Astrocyte (in vitro differentiated cells and primary cell): ENCODE measurements at regions not wholly inside any gene's neighbourhood (a gene's known extent, or its start where the extent isn't known, plus 50 kb on each side); places are given as distances from the start of the nearest gene placed in this dataset.

Experiments
- DNase-seq: peaks from one replicate; pipeline ENCODE4 v3.0.0-alpha.2; 2010; ENCODE audit warnings: low read depth
- FAIRE-seq: peaks from 2 replicates; lab custom pipeline; 2011; peaks lifted over from hg19 to GRCh38; lab: Jason Lieb, UNC
- H2AFZ ChIP-seq: 2 replicates; pipeline ENCODE4 v1.6.0; 2012; ENCODE audit warnings: low read depth, low read length, inconsistent platforms
- H3K27ac ChIP-seq: 2 replicates; pipeline ENCODE4 v1.5.1; 2011; ENCODE audit warnings: low read depth, low read length, inconsistent platforms
- H3K27me3 ChIP-seq: 2 replicates; pipeline ENCODE4 v1.6.0; 2011; ENCODE audit warnings: low read length, inconsistent platforms; ENCODE audit not compliant: insufficient read depth
- H3K36me3 ChIP-seq: 2 replicates; pipeline ENCODE4 v1.5.1; 2011; ENCODE audit warnings: low read length, inconsistent platforms; ENCODE audit not compliant: insufficient read depth
- H3K4me1 ChIP-seq: 2 replicates; pipeline ENCODE4 v1.5.1; 2011; ENCODE audit warnings: low read length, inconsistent platforms; ENCODE audit not compliant: insufficient read depth
- H3K4me2 ChIP-seq: 2 replicates; pipeline ENCODE4 v1.6.0; 2012; ENCODE audit warnings: low read length, inconsistent platforms
- H3K4me3 ChIP-seq: 2 replicates; pipeline ENCODE4 v1.5.1; 2011; ENCODE audit warnings: low read depth, mild to moderate bottlenecking, low read length, inconsistent platforms; ENCODE audit not compliant: insufficient read depth
- H3K79me2 ChIP-seq: 2 replicates; pipeline ENCODE4 v1.6.0; 2012; ENCODE audit warnings: mild to moderate bottlenecking, low read length, inconsistent platforms; ENCODE audit not compliant: insufficient read depth
- H3K9ac ChIP-seq: 2 replicates; pipeline ENCODE4 v1.6.0; 2012; ENCODE audit warnings: mild to moderate bottlenecking, low read length, inconsistent platforms
- H3K9me3 ChIP-seq: 2 replicates; pipeline ENCODE4 v1.5.1; 2012; ENCODE audit warnings: low read depth, mild to moderate bottlenecking, low read length, inconsistent platforms; ENCODE audit not compliant: insufficient read depth
- H4K20me1 ChIP-seq: 2 replicates; pipeline ENCODE4 v1.6.0; 2012; ENCODE audit warnings: low read length, inconsistent platforms; ENCODE audit not compliant: insufficient read depth
- H3K27ac Mint-ChIP-seq: one replicate; pipeline ENCODE4 v1.8.0; 2021; ENCODE audit warnings: mild to moderate bottlenecking, mixed read lengths; ENCODE audit not compliant: unreplicated experiment
- H3K27me3 Mint-ChIP-seq: one replicate; pipeline ENCODE4 v1.8.0; 2021; ENCODE audit warnings: low read depth, mixed read lengths; ENCODE audit not compliant: unreplicated experiment
- H3K36me3 Mint-ChIP-seq: one replicate; pipeline ENCODE4 v1.8.0; 2021; ENCODE audit warnings: low read depth, mixed read lengths; ENCODE audit not compliant: unreplicated experiment
- H3K4me1 Mint-ChIP-seq: one replicate; pipeline ENCODE4 v1.8.0; 2021; ENCODE audit warnings: low read depth, mixed read lengths; ENCODE audit not compliant: unreplicated experiment
- H3K4me3 Mint-ChIP-seq: one replicate; pipeline ENCODE4 v1.8.0; 2021; ENCODE audit warnings: mild to moderate bottlenecking, moderate library complexity, mixed read lengths; ENCODE audit not compliant: unreplicated experiment
- H3K9me3 Mint-ChIP-seq: one replicate; pipeline ENCODE4 v1.8.0; 2021; ENCODE audit warnings: mild to moderate bottlenecking, mixed read lengths; ENCODE audit not compliant: unreplicated experiment
- CTCF ChIP-seq: IDR thresholded peaks from 2 replicates; pipeline ENCODE4 v1.5.1; 2011; ENCODE audit warnings: low read depth, mild to moderate bottlenecking, inconsistent platforms, low read length, moderate library complexity; ENCODE audit not compliant: insufficient read depth
- EZH2 ChIP-seq: IDR thresholded peaks from 2 replicates; pipeline ENCODE4 v1.6.1; 2012; ENCODE audit warnings: mild to moderate bottlenecking, low read length, inconsistent platforms; ENCODE audit not compliant: insufficient read depth

DNA sequence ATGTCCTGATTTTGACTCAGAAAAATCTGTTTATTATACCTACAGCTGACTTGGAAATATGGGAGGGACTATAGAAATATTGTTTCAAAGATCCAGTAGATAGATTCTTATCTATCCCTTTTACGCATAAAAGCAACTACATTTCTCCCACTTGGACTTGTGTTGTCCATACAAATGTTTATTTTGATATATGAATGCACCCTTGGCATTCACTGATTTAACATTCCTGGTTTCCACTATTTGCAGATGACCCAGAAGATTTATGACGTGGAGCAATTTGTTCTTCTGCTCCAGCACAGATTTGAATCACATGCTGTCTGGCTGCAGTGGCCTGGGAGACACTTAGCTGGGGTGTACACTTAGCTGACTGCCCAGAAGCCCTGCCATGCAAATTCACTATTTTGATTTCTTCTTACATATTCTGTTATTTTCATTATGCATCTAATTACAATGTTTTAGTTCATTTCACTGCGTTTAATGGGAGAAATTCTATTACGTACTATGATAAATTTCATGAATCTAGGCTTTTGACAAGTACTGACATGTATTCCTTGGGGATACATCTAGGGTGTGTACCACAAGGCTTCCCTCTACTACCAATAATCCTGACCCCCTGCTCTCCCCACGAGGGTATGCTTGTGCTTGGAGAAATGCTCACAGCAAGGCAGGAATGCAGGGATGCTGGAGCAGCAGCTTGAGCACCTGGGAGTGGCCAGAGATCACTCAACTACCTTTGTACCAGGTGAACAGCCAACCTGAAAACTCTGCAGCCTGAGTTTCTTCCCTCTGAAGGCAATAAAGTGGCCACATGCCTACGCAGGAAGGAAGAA lies 223.6 kb upstream of the TBL1XR1 start:
- H3K4me1 ChIP-seq = peaks cover 3% of the 10 kb centered on the region
- Mint-ChIP-seq H3K36me3 (no peaks in the 10 kb centered on the region), H3K27ac (no peak overlapping the region), H3K9me3 (peaks cover 4% of the 10 kb centered on the region), H3K27me3 (peaks cover 10% of the 10 kb centered on the region), H3K4me1 (peaks cover 5% of the 10 kb centered on the region), H3K4me3 (no peak overlapping the region)
- no peaks in the 10 kb centered on the region for H3K79me2 ChIP-seq
- H4K20me1 ChIP-seq = no peaks in the 10 kb centered on the region
- FAIRE-seq (no peak), DNase-seq (peak; percentile 89)
- H2AFZ ChIP-seq = no peak overlapping the region
- TF ChIP-seq EZH2 = no peak
- no peak overlapping the region for H3K4me2 ChIP-seq
- H3K9me3 ChIP-seq = no peaks in the 10 kb centered on the region
- H3K27me3 ChIP-seq = no peaks in the 10 kb centered on the region
- H3K27ac ChIP-seq = no peak overlapping the region
- H3K4me3 ChIP-seq = no peak overlapping the region
- H3K9ac ChIP-seq = no peak overlapping the region
- H3K36me3 ChIP-seq = no peaks in the 10 kb centered on the region

DNA sequence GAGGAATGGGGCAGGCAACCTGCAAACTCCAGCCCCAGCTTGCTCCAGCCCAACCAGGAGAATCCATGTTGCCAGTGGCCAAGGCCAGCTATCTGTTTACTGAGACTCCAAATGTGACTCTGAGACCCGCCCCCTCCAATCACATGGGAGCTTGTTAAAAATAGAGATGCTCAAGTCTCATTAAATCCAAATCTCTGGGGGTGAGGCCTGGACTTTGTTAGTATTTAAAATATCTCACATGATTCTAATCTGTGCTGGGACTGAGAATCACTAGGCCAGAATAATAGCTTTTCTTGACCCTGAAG lies 224.2 kb upstream of the TBL1XR1 start:
- Mint-ChIP-seq H3K4me1 (peaks cover 5% of the 10 kb centered on the region), H3K4me3 (no peak overlapping the region), H3K27ac (no peak overlapping the region), H3K27me3 (peaks cover 10% of the 10 kb centered on the region), H3K36me3 (no peaks in the 10 kb centered on the region), H3K9me3 (peaks cover 4% of the 10 kb centered on the region)
- TF ChIP-seq CTCF (no peak), EZH2 (no peak)
- no peaks in the 10 kb centered on the region for H3K9me3 ChIP-seq
- FAIRE-seq (no peak), DNase-seq (no peak)
- peaks cover 3% of the 10 kb centered on the region for H3K4me1 ChIP-seq
- no peaks in the 10 kb centered on the region for H4K20me1 ChIP-seq
- H3K4me2 ChIP-seq = no peak overlapping the region
- no peak overlapping the region for H3K4me3 ChIP-seq
- no peak overlapping the region for H3K9ac ChIP-seq
- no peaks in the 10 kb centered on the region for H3K79me2 ChIP-seq
- no peaks in the 10 kb centered on the region for H3K36me3 ChIP-seq
- no peaks in the 10 kb centered on the region for H3K27me3 ChIP-seq
- H3K27ac ChIP-seq = no peak overlapping the region
- no peak overlapping the region for H2AFZ ChIP-seq

DNA sequence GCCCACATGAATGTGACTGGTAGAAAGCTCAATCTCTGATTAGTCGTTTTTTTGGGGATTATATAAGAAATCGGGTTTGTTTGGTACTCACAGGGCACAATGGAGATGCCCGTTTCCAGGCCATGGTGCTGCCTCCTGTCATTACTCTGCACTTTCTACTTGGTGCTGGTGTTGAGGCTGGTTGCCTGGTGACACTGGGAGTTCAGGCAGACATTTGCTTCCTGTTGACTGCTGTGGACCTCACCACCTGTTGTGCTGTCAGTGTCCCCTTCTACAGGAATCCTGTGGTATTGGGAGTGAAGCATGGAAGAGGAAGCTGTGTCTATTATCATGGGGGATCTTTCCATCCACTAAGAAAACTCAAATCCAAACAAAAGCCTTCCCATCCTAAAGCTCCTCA lies 227.2 kb upstream of the TBL1XR1 start:
- no peak overlapping the region for H3K4me2 ChIP-seq
- no peaks in the 10 kb centered on the region for H3K79me2 ChIP-seq
- FAIRE-seq (no peak), DNase-seq (no peak)
- Mint-ChIP-seq H3K27ac (no peak overlapping the region), H3K27me3 (peaks cover 10% of the 10 kb centered on the region), H3K4me3 (no peak overlapping the region), H3K4me1 (peaks cover 10% of the 10 kb centered on the region), H3K36me3 (no peaks in the 10 kb centered on the region), H3K9me3 (peaks cover 9% of the 10 kb centered on the region)
- H3K9ac ChIP-seq = no peak overlapping the region
- H3K4me1 ChIP-seq = peaks cover 9% of the 10 kb centered on the region
- no peak overlapping the region for H3K27ac ChIP-seq
- H2AFZ ChIP-seq = no peak overlapping the region
- H3K36me3 ChIP-seq = no peaks in the 10 kb centered on the region
- no peaks in the 10 kb centered on the region for H3K27me3 ChIP-seq
- no peak overlapping the region for H3K4me3 ChIP-seq
- no peaks in the 10 kb centered on the region for H3K9me3 ChIP-seq
- TF ChIP-seq EZH2 = no peak
- TF ChIP-seq CTCF = no peak
- no peaks in the 10 kb centered on the region for H4K20me1 ChIP-seq
